Kidney (tissue), 13 donors: ENCODE measurements at regions not wholly inside any gene's neighbourhood (a gene's known extent, or its start where the extent isn't known, plus 50 kb on each side); places are given as distances from the start of the nearest gene placed in this dataset.

Experiments used
- DNase-seq, 5 donors: peaks; one replicate each; pipeline ENCODE4 v3.0.0-alpha.2; 2013 to 2020
- FAIRE-seq: peaks from 2 replicates; lab custom pipeline; 2012; peaks lifted over from hg19 to GRCh38; lab: Jason Lieb, UNC
- H3K27ac ChIP-seq, 2 donors: one replicate each; pipeline ENCODE4 v1.7.0; 2013; ENCODE audit warnings: low read depth in 2 of 2, low read length in 2 of 2, inconsistent platforms in 1 of 2
- H3K27me3 ChIP-seq: one replicate; pipeline ENCODE4 v1.7.1; 2013; ENCODE audit warnings: low read length, inconsistent platforms; ENCODE audit not compliant: control insufficient read depth, insufficient read depth
- H3K36me3 ChIP-seq, 3 donors: one replicate each; pipeline versions ENCODE4 v1.7.0 to v1.7.1; 2013; ENCODE audit warnings: low read length in 3 of 3, control low read depth in 1 of 3, inconsistent platforms in 1 of 3; ENCODE audit not compliant: insufficient read depth in 3 of 3, control insufficient read depth in 2 of 3
- H3K4me1 ChIP-seq, 3 donors: one replicate each; pipeline versions ENCODE4 v1.7.0 to v1.7.1; 2013; ENCODE audit warnings: low read length in 3 of 3, inconsistent platforms in 1 of 3, low read depth in 1 of 3; ENCODE audit not compliant: control insufficient read depth in 2 of 3, insufficient read depth in 2 of 3
- H3K4me3 ChIP-seq, 3 donors: one replicate each; pipeline versions ENCODE4 v1.7.0 to v1.8.1; 2013; ENCODE audit warnings: low read length in 3 of 3, control low read depth in 1 of 3, inconsistent platforms in 1 of 3
- H3K9ac ChIP-seq, 3 donors: one replicate each; pipeline versions ENCODE4 v1.7.0 to v1.7.1; 2013; ENCODE audit warnings: low read length in 3 of 3, control low read depth in 1 of 3, inconsistent platforms in 1 of 3
- H3K9me3 ChIP-seq, 3 donors: one replicate each; pipeline versions ENCODE4 v1.7.0 to v1.7.1; 2013; ENCODE audit warnings: low read length in 3 of 3, control low read depth in 1 of 3, inconsistent platforms in 1 of 3; ENCODE audit not compliant: control insufficient read depth in 2 of 3, insufficient read depth in 1 of 3
- intact Hi-C: fragments of 100-400 bp; cut with DNase I; formaldehyde crosslinking; loops from one replicate; pipeline ENCODE4 v1.11.1; 2022
- TF ChIP-seq, protein P1 (sequence below): IDR thresholded peaks from 3 replicates; pipeline ENCODE4 v1.5.1; 2012; ENCODE audit warnings: mild to moderate bottlenecking, moderate library complexity, borderline replicate concordance; ENCODE audit not compliant: insufficient read depth; ENCODE audit errors: extremely low read depth
- donor health status: control.
- donor health status: control.
- donor health status: control.
- donor health status: control.
- donor health status: control.
- donor health status: DM: yes; HTN: yes; CAD: no.
- donor health status: Normal renal cell carcinoma (clear cell type).

DNA sequence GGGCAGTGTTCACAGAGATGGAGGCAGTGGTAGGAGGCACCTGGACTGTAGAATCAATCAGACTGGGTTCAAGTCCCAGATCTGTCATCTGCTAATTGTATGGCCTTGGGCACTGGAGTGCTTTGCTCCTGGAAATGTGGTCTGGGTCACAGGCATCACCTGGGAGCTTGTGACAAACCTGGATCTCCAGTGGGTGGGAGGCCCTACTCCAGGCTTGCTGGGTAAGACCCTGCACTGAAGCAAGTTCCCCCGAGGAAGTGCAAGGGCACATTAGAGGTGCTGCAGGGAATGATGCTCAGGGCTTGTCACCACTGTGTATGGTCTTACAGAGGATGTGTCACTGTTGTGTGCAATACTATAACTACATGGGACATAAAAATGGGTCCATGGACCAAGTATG, 220.5 kb upstream of the ID2 start:
- intact Hi-C loops, result no loop called here
- Histone ChIP-seq H3K9ac (no peak overlapping the region), H3K36me3 (no peaks in the 10 kb centered on the region), H3K27me3 (no peaks in the 10 kb centered on the region), H3K27ac (no peak overlapping the region), H3K4me3 (no peak overlapping the region), H3K9me3 (no peaks in the 10 kb centered on the region), H3K4me1 (no peaks in the 10 kb centered on the region)
- TF ChIP-seq, protein P1, sequence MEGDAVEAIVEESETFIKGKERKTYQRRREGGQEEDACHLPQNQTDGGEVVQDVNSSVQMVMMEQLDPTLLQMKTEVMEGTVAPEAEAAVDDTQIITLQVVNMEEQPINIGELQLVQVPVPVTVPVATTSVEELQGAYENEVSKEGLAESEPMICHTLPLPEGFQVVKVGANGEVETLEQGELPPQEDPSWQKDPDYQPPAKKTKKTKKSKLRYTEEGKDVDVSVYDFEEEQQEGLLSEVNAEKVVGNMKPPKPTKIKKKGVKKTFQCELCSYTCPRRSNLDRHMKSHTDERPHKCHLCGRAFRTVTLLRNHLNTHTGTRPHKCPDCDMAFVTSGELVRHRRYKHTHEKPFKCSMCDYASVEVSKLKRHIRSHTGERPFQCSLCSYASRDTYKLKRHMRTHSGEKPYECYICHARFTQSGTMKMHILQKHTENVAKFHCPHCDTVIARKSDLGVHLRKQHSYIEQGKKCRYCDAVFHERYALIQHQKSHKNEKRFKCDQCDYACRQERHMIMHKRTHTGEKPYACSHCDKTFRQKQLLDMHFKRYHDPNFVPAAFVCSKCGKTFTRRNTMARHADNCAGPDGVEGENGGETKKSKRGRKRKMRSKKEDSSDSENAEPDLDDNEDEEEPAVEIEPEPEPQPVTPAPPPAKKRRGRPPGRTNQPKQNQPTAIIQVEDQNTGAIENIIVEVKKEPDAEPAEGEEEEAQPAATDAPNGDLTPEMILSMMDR, result no peak
- FAIRE-seq (no peak), DNase-seq (no peak)

DNA sequence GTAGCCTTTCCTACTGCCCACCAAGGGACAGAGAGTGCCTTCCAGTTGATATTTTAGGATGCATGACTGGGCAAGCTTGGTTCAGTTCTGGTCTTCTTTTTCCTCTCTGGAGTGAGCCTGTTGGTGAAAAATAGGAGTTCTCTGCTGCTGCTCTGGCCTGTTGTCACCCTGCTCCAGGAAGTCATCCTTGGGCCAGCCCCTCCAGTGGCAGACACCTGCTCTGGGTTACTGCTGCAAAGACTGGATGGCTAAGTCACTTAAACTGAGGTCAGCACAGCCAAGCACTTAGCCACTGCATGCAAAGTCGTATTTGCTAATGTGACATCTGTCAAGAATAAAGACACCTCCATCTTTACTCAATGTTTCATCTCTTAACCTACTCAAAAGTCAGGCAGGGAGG, 219.6 kb upstream of the ID2 start:
- Histone ChIP-seq H3K9me3 (no peaks in the 10 kb centered on the region), H3K36me3 (no peaks in the 10 kb centered on the region), H3K27ac (no peak overlapping the region), H3K4me3 (no peak overlapping the region), H3K27me3 (no peaks in the 10 kb centered on the region), H3K4me1 (no peaks in the 10 kb centered on the region), H3K9ac (no peak overlapping the region)
- FAIRE-seq, result no peak
- TF ChIP-seq, protein P1, result no peak
- DNase-seq, result no peak
- intact Hi-C loops, result no loop called here

DNA sequence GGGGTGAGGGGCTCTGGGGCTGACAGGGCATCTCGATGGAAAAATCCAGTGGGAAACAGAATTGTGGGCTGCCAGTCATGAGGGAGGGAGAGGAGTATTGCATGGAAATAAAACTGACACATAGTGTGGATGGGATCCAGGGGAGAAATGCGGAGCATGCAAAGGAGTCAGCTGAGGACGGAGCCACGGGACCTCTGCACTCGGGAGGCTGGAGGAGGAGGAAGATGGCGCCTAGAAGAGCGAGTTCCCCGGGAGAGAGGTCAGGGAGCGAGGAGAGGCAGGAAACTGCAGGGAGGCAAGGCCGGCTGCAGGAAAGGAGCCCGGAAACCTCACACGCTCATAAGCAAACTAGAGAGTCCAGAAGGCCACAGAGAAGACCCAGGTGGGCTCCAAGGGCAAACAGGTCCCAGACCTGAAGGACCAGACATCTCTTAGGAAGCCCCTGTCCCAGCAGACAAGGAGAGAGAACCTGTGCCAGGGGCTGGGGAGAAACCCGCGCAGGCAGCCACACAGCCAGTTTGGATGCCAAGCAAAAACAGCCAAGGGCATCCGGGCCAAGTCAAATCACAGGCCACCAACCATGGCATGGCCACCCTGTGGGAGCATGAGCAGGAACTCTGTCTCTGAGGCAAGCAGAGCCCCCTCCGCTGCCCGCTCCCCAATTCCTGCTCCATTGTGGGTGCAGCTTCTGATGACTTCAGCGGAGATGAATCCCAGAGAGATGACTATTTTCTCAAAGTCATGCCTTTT, 218.8 kb upstream of the ID2 start:
- no peak overlapping the region for H3K4me3 ChIP-seq
- no peak overlapping the region for H3K27ac ChIP-seq
- no peak overlapping the region for H3K9ac ChIP-seq
- TF ChIP-seq, protein P1, result no peak
- H3K9me3 ChIP-seq, result no peaks in the 10 kb centered on the region
- peak in 1 of 5 donors; percentile 36 for DNase-seq
- no peaks in the 10 kb centered on the region for H3K36me3 ChIP-seq
- no peaks in the 10 kb centered on the region for H3K27me3 ChIP-seq
- H3K4me1 ChIP-seq, result no peaks in the 10 kb centered on the region
- FAIRE-seq, result no peak
- intact Hi-C loops, result no loop called here

DNA sequence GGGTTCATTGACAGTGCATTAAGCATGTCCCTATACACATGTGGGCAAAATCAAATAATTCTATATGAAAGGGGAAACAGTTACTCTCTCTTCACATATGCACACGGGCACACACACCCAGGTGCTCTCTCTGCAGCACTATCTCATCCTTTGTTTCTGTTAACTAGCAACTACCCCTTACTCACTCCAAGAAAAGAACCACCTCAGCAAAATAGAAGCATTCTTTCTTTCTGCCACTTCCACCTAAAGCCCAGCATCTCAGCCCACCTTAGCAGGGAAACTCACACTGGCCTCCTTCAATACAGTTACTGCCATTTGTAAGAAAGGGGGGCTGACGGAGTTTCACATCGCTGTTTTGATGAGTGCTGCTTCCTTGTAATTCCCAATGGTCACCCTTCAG, 216.3 kb upstream of the ID2 start:
- no peak overlapping the region for H3K4me3 ChIP-seq
- no peak for DNase-seq
- intact Hi-C loops, result no loop called here
- H3K4me1 ChIP-seq, result no peaks in the 10 kb centered on the region
- no peaks in the 10 kb centered on the region for H3K27me3 ChIP-seq
- TF ChIP-seq, protein P1, result no peak
- no peak overlapping the region for H3K27ac ChIP-seq
- H3K36me3 ChIP-seq, result no peaks in the 10 kb centered on the region
- H3K9ac ChIP-seq, result no peak overlapping the region
- no peaks in the 10 kb centered on the region for H3K9me3 ChIP-seq
- no peak for FAIRE-seq
